CD14-positive monocyte (primary cell): ENCODE measurements at regions not wholly inside any gene's neighbourhood (a gene's known extent, or its start where the extent isn't known, plus 50 kb on each side); places are given as distances from the start of the nearest gene placed in this dataset.

Experiments used
- DNase-seq, 3 donors: peaks; one replicate each; pipeline ENCODE4 v3.0.0-alpha.2; 2011 to 2022
- H2AFZ ChIP-seq: 2 replicates; pipeline ENCODE4 v1.6.0; 2012; ENCODE audit warnings: mild to moderate bottlenecking, low read depth, low read length, inconsistent platforms; ENCODE audit not compliant: insufficient read depth, poor library complexity, severe bottlenecking
- H3K27ac ChIP-seq, 2 donors: 1 replicate in 1 of 2; 2 replicates in 1 of 2; pipeline ENCODE4 v1.5.1; 2012 to 2013; ENCODE audit warnings: low read length in 2 of 2, control low read depth in 1 of 2, inconsistent platforms in 1 of 2, low read depth in 1 of 2, mild to moderate bottlenecking in 1 of 2
- H3K27me3 ChIP-seq, 2 donors: one replicate each; pipeline versions ENCODE4 v1.6.0 to v1.6.1; 2011 to 2013; ENCODE audit warnings: low read length in 2 of 2; ENCODE audit not compliant: control insufficient read depth in 2 of 2, insufficient read depth in 2 of 2
- H3K36me3 ChIP-seq, 2 donors: replicated peaks in 1 of 2; 1 replicate in 1 of 2; 2 replicates in 1 of 2; pipeline versions ENCODE4 v1.5.1 to v1.6.1; 2012 to 2013; ENCODE audit warnings: low read length in 2 of 2, control low read depth in 1 of 2, inconsistent platforms in 1 of 2, mild to moderate bottlenecking in 1 of 2; ENCODE audit not compliant: insufficient read depth in 2 of 2, control insufficient read depth in 1 of 2
- H3K4me1 ChIP-seq, 2 donors: 1 replicate in 1 of 2; 2 replicates in 1 of 2; pipeline versions ENCODE4 v1.5.1 to v1.6.1; 2012 to 2013; ENCODE audit warnings: low read length in 2 of 2, control low read depth in 1 of 2, inconsistent platforms in 1 of 2, mild to moderate bottlenecking in 1 of 2, moderate library complexity in 1 of 2; ENCODE audit not compliant: insufficient read depth in 2 of 2, control insufficient read depth in 1 of 2
- H3K4me2 ChIP-seq: replicated peaks from 2 replicates; pipeline ENCODE3; 2012; ENCODE audit warnings: low read length, moderate library complexity, mild to moderate bottlenecking; ENCODE audit not compliant: poor library complexity, severe bottlenecking; ENCODE audit errors: extremely low read depth
- H3K4me3 ChIP-seq, 3 experiments: fragments of 200-600 bp in 1 of 3; sonication (generic) in 1 of 3; replicated peaks in 1 of 3; 1 replicate in 2 of 3; 2 replicates in 1 of 3; pipeline ENCODE4 v1.5.1; 2011 to 2013; ENCODE audit warnings: low read length in 3 of 3, mild to moderate bottlenecking in 3 of 3, control low read depth in 2 of 3, low read depth in 2 of 3, inconsistent platforms in 1 of 3, moderate library complexity in 1 of 3
- H3K79me2 ChIP-seq: 2 replicates; pipeline ENCODE4 v1.6.0; 2012; ENCODE audit warnings: mild to moderate bottlenecking, control low read depth, inconsistent platforms, low read length, moderate library complexity; ENCODE audit not compliant: insufficient read depth
- H3K9ac ChIP-seq: 2 replicates; pipeline ENCODE4 v1.6.0; 2017; ENCODE audit warnings: low read length, mild to moderate bottlenecking; ENCODE audit not compliant: insufficient read depth, poor library complexity, severe bottlenecking
- H3K9me3 ChIP-seq, 2 donors: replicated peaks in 1 of 2; 1 replicate in 1 of 2; 2 replicates in 1 of 2; pipeline versions ENCODE4 v1.5.1 to v1.6.1; 2012 to 2013; ENCODE audit warnings: low read length in 2 of 2, control low read depth in 1 of 2; ENCODE audit not compliant: control insufficient read depth in 1 of 2, insufficient read depth in 1 of 2
- H4K20me1 ChIP-seq: 2 replicates; pipeline ENCODE4 v1.6.0; 2012; ENCODE audit warnings: mild to moderate bottlenecking, low read length, control low read depth, moderate library complexity; ENCODE audit not compliant: insufficient read depth
- H3K27ac Mint-ChIP-seq, 7 donors: one replicate each; pipeline ENCODE4 v1.8.0; 2020; ENCODE audit warnings: mild to moderate bottlenecking in 7 of 7, mixed read lengths in 7 of 7, moderate library complexity in 6 of 7, inconsistent platforms in 2 of 7
- H3K27me3 Mint-ChIP-seq, 3 donors: one replicate each; pipeline ENCODE4 v1.8.0; 2021 to 2022; ENCODE audit warnings: low read depth in 3 of 3, mild to moderate bottlenecking in 3 of 3, mixed read lengths in 3 of 3, moderate library complexity in 3 of 3, inconsistent platforms in 1 of 3
- H3K36me3 Mint-ChIP-seq, 2 donors: one replicate each; pipeline ENCODE4 v1.8.0; 2020; ENCODE audit warnings: mixed read lengths in 2 of 2, inconsistent platforms in 1 of 2, mild to moderate bottlenecking in 1 of 2
- H3K4me1 Mint-ChIP-seq: one replicate; pipeline ENCODE4 v1.8.0; 2020; ENCODE audit warnings: mild to moderate bottlenecking, mixed read lengths
- H3K4me3 Mint-ChIP-seq, 2 donors: one replicate each; pipeline ENCODE4 v1.8.0; 2020; ENCODE audit warnings: mild to moderate bottlenecking in 2 of 2, mixed read lengths in 2 of 2, moderate library complexity in 1 of 2
- H3K9me3 Mint-ChIP-seq, 7 donors: one replicate each; pipeline ENCODE4 v1.8.0; 2020 to 2022; ENCODE audit warnings: mixed read lengths in 7 of 7, mild to moderate bottlenecking in 6 of 7, moderate library complexity in 6 of 7, inconsistent platforms in 2 of 7
- WGBS: methylation state at CpG from one replicate; pipeline ENCODE4 v1.1.5; 2013; ENCODE audit warnings: missing lambda C conversion rate; ENCODE audit not compliant: insufficient coverage; 5-methylcytosine and 5-hydroxymethylcytosine counted together
- intact Hi-C, 2 donors: fragments of 100-400 bp; cut with micrococcal nuclease; formaldehyde crosslinking; loops; one replicate each; pipeline versions ENCODE4 v1.15.0 to v1.15.1; 2023
- TF ChIP-seq, protein P1 (sequence below): fragments of 200-600 bp; IDR thresholded peaks from one replicate; pipeline ENCODE4 v1.8.0; 2022; ENCODE audit warnings: antibody characterized with exemption, mild to moderate bottlenecking

GRCh38 chr2:204447722-204448121 is 97.6 kb upstream of the PARD3B start:
- DNase-seq, result no peak
- H3K27ac Mint-ChIP-seq, result no peak overlapping the region
- peaks cover 0 to 2% (median 0%) of the 10 kb centered on the region in 3 donors for H3K27me3 Mint-ChIP-seq
- H3K36me3 Mint-ChIP-seq, result no peaks in the 10 kb centered on the region
- peaks cover 0 to 6% (median 2%) of the 10 kb centered on the region in 7 donors for H3K9me3 Mint-ChIP-seq
- Histone ChIP-seq H3K4me3 (no peak overlapping the region), H3K9ac (no peak overlapping the region), H3K9me3 (no peaks in the 10 kb centered on the region), H4K20me1 (no peaks in the 10 kb centered on the region), H2AFZ (no peak overlapping the region), H3K4me1 (no peaks in the 10 kb centered on the region), H3K79me2 (no peaks in the 10 kb centered on the region), H3K27me3 (no peaks in the 10 kb centered on the region), H3K27ac (no peak overlapping the region), H3K36me3 (no peaks in the 10 kb centered on the region), H3K4me2 (no peak overlapping the region)
- no CpG with 5 or more reads among the region's 2 CpGs for WGBS
- no peak overlapping the region for H3K4me3 Mint-ChIP-seq
- intact Hi-C loops, result no loop called here
- TF ChIP-seq, protein P1, sequence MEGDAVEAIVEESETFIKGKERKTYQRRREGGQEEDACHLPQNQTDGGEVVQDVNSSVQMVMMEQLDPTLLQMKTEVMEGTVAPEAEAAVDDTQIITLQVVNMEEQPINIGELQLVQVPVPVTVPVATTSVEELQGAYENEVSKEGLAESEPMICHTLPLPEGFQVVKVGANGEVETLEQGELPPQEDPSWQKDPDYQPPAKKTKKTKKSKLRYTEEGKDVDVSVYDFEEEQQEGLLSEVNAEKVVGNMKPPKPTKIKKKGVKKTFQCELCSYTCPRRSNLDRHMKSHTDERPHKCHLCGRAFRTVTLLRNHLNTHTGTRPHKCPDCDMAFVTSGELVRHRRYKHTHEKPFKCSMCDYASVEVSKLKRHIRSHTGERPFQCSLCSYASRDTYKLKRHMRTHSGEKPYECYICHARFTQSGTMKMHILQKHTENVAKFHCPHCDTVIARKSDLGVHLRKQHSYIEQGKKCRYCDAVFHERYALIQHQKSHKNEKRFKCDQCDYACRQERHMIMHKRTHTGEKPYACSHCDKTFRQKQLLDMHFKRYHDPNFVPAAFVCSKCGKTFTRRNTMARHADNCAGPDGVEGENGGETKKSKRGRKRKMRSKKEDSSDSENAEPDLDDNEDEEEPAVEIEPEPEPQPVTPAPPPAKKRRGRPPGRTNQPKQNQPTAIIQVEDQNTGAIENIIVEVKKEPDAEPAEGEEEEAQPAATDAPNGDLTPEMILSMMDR, result no peak
- no peaks in the 10 kb centered on the region for H3K4me1 Mint-ChIP-seq

DNA sequence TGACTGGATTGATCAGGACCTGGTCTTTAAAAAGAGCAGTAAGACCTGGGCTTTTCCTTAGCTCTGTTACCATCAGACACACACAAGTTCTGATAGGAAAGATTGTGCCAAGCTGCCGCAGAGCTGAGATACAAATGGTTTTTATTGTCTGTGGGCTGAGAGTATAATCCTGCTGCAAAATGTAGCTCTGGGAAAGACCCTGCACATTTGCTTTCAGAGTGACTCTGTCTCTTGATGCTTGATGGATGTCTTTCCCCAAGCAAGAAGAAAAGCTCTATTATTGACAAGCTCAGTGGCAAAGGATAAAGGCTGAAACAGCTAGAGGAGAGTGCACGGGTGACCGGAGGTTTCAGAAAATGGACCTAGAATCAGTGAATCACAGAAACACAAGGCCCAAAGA is 95.3 kb upstream of the PARD3B start:
- no peaks in the 10 kb centered on the region for H3K9me3 ChIP-seq
- no peak overlapping the region for H3K9ac ChIP-seq
- Mint-ChIP-seq H3K9me3 (peaks cover 0 to 6% (median 0%) of the 10 kb centered on the region in 7 donors), H3K27ac (no peak overlapping the region), H3K27me3 (peaks cover 0 to 2% (median 0%) of the 10 kb centered on the region in 3 donors), H3K36me3 (no peaks in the 10 kb centered on the region), H3K4me3 (no peak overlapping the region), H3K4me1 (no peaks in the 10 kb centered on the region)
- H3K4me2 ChIP-seq, result no peak overlapping the region
- H3K79me2 ChIP-seq, result no peaks in the 10 kb centered on the region
- TF ChIP-seq, protein P1, result no peak
- H3K4me1 ChIP-seq, result no peaks in the 10 kb centered on the region
- H3K27ac ChIP-seq, result no peak overlapping the region
- no peak overlapping the region for H2AFZ ChIP-seq
- DNase-seq, result no peak
- H3K27me3 ChIP-seq, result no peaks in the 10 kb centered on the region
- no peaks in the 10 kb centered on the region for H3K36me3 ChIP-seq
- intact Hi-C loops, result no loop called here
- H4K20me1 ChIP-seq, result no peaks in the 10 kb centered on the region
- H3K4me3 ChIP-seq, result no peak overlapping the region
- WGBS, result 92% methylated on average over 2 of the region's 3 CpGs
